PC-3 (cell line): ENCODE measurements at regions not wholly inside any gene's neighbourhood (a gene's known extent, or its start where the extent isn't known, plus 50 kb on each side); places are given as distances from the start of the nearest gene placed in this dataset.
"Not testable (repeated sequence)": the region's sequence is repeated elsewhere in the genome, so short reads cannot be mapped to it uniquely, and the experiment has no call there.

Experiments used
- ATAC-seq: fragments of 200-7000 bp; cut with Tn5 transposase; 2 replicates; pipeline ENCODE4 v1.9.1; 2020; ENCODE audit warnings: mild to moderate bottlenecking, moderate library complexity
- BruUV-seq: library from RNA; stranded (reverse); fragments of 400-500 nt; replicated peaks from 2 replicates; lab custom pipeline; 2021; lab: Mats Ljungman, UMichigan
- CTCF ChIA-PET: fragments of 300-600 bp; sonication (Branson Sonifier 250); formaldehyde crosslinking; loops from one replicate; lab custom pipeline; 2022; ENCODE audit warnings: antibody characterized with exemption; lab: Charles Lee
- POLR2A ChIA-PET: fragments of 300-600 bp; sonication (Branson Sonifier 250); formaldehyde crosslinking; loops from one replicate; lab custom pipeline; 2022; ENCODE audit warnings: antibody characterized with exemption; ENCODE audit not compliant: unreplicated experiment; lab: Charles Lee
- DNase-seq: peaks from one replicate; pipeline ENCODE4 v3.0.0-alpha.2; 2015
- H2AFZ ChIP-seq: fragments of 300-600 bp; sonication (generic); 2 replicates; pipeline ENCODE4 v1.6.0; 2016; ENCODE audit warnings: antibody characterized with exemption, low read length
- H3F3A ChIP-seq: fragments of 300-600 bp; sonication (generic); one replicate; pipeline ENCODE4 v1.6.0; 2017; ENCODE audit warnings: antibody characterized with exemption, low read length, control low read depth, mild to moderate bottlenecking; ENCODE audit not compliant: unreplicated experiment
- H3K27ac ChIP-seq: fragments of 300-600 bp; sonication (generic); 2 replicates; pipeline ENCODE4 v1.5.1; 2016; ENCODE audit warnings: mild to moderate bottlenecking, low read length
- H3K27me3 ChIP-seq: fragments of 300-600 bp; sonication (generic); 2 replicates; pipeline ENCODE4 v1.6.1; 2016; ENCODE audit warnings: low read length, mixed read lengths
- H3K36me3 ChIP-seq: fragments of 300-600 bp; sonication (generic); 2 replicates; pipeline ENCODE4 v1.6.1; 2016; ENCODE audit warnings: low read depth, mixed run types, low read length, mixed read lengths
- H3K4me1 ChIP-seq: fragments of 300-600 bp; sonication (generic); 2 replicates; pipeline ENCODE4 v1.5.1; 2016; ENCODE audit warnings: low read length; ENCODE audit not compliant: insufficient read depth
- H3K4me2 ChIP-seq: fragments of 300-600 bp; sonication (generic); 2 replicates; pipeline ENCODE4 v1.6.0; 2016; ENCODE audit warnings: low read length
- H3K4me3 ChIP-seq: fragments of 300-600 bp; sonication (generic); 2 replicates; pipeline ENCODE4 v1.5.1; 2016; ENCODE audit warnings: mild to moderate bottlenecking, low read length, mixed read lengths
- H3K79me2 ChIP-seq: fragments of 300-600 bp; sonication (generic); 2 replicates; pipeline ENCODE4 v1.6.1; 2017; ENCODE audit warnings: low read length, mixed read lengths
- H3K9ac ChIP-seq: fragments of 300-600 bp; sonication (generic); 2 replicates; pipeline ENCODE4 v1.6.0; 2016; ENCODE audit warnings: mild to moderate bottlenecking, low read length
- H3K9me2 ChIP-seq: fragments of 300-600 bp; sonication (generic); replicated peaks from 2 replicates; pipeline ENCODE4 v1.6.1; 2016; ENCODE audit warnings: mixed run types, low read length, mixed read lengths
- H3K9me3 ChIP-seq: fragments of 300-600 bp; sonication (generic); 2 replicates; pipeline ENCODE4 v1.6.1; 2016; ENCODE audit warnings: low read length, mixed read lengths
- H4K20me1 ChIP-seq: fragments of 300-600 bp; sonication (generic); 2 replicates; pipeline ENCODE4 v1.6.1; 2016; ENCODE audit warnings: low read length, mixed read lengths
- EZH2 ChIP-seq: fragments of 300-600 bp; sonication (generic); IDR thresholded peaks from one replicate; pipeline ENCODE4 v1.6.1; 2017; ENCODE audit warnings: antibody characterized with exemption, mild to moderate bottlenecking, low read length; ENCODE audit not compliant: unreplicated experiment
- EZH2phosphoT487 ChIP-seq: fragments of 300-600 bp; sonication (generic); IDR thresholded peaks from 2 replicates; pipeline ENCODE4 v1.6.1; 2018; ENCODE audit warnings: mild to moderate bottlenecking, antibody characterized with exemption, low read length, borderline replicate concordance
- intact Hi-C: fragments of 100-400 bp; cut with micrococcal nuclease; formaldehyde crosslinking; loops from 2 replicates; pipeline ENCODE4 v1.9.0; 2023
- TF ChIP-seq, protein P1 (sequence below): fragments of 300-600 bp; sonication (generic); conservative IDR thresholded peaks from 2 replicates; pipeline ENCODE4 v1.5.1; 2017; ENCODE audit warnings: antibody characterized with exemption, low read depth, mild to moderate bottlenecking, low read length

DNA sequence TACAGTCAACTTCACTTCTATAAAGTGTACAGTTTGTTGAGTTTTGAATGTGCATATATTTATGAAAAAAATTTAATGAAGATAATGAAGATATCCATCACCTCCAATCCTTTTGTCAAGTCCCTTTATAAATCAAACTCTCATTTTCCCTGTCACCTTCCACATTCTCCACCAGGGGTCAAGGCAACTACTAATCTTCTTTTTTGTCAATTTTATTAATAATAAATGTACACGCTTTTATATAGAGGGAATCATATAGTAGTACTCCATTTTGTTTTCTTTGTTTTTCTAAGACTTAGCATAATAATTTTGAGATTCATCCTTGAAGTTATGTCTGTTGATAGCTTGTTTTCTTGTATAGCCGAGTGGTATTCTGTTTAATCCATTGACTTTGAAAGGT is 1594.2 kb upstream of the PRMT6 start:
- CTCF ChIA-PET: no interaction called here

GRCh38 chr1:105467549-105467948 is 1588.9 kb upstream of the PRMT6 start:
- H3K27me3 ChIP-seq: no peaks in the 10 kb centered on the region
- no peaks in the 10 kb centered on the region for H3K79me2 ChIP-seq
- H3K4me1 ChIP-seq: no peaks in the 10 kb centered on the region
- CTCF ChIA-PET: no interaction called here
- no peak for TF ChIP-seq EZH2phosphoT487
- TF ChIP-seq EZH2: no peak
- TF ChIP-seq, protein P1, sequence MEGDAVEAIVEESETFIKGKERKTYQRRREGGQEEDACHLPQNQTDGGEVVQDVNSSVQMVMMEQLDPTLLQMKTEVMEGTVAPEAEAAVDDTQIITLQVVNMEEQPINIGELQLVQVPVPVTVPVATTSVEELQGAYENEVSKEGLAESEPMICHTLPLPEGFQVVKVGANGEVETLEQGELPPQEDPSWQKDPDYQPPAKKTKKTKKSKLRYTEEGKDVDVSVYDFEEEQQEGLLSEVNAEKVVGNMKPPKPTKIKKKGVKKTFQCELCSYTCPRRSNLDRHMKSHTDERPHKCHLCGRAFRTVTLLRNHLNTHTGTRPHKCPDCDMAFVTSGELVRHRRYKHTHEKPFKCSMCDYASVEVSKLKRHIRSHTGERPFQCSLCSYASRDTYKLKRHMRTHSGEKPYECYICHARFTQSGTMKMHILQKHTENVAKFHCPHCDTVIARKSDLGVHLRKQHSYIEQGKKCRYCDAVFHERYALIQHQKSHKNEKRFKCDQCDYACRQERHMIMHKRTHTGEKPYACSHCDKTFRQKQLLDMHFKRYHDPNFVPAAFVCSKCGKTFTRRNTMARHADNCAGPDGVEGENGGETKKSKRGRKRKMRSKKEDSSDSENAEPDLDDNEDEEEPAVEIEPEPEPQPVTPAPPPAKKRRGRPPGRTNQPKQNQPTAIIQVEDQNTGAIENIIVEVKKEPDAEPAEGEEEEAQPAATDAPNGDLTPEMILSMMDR: no peak
- no peak overlapping the region for H2AFZ ChIP-seq
- H3K36me3 ChIP-seq: no peaks in the 10 kb centered on the region
- H3K4me3 ChIP-seq: no peak overlapping the region
- no peaks in the 10 kb centered on the region for H3F3A ChIP-seq
- BruUV-seq: no TSS peak
- no peaks in the 10 kb centered on the region for H3K9me3 ChIP-seq
- H3K9me2 ChIP-seq: no peaks in the 10 kb centered on the region
- H3K4me2 ChIP-seq: no peak overlapping the region
- ATAC-seq (no peak), DNase-seq (no peak)
- POLR2A ChIA-PET: no interaction called here
- no peak overlapping the region for H3K27ac ChIP-seq
- H3K9ac ChIP-seq: no peak overlapping the region
- intact Hi-C loops: no loop called here
- H4K20me1 ChIP-seq: no peaks in the 10 kb centered on the region

More for the DNA sequence above, 1594.2 kb upstream of the PRMT6 start:
- Histone ChIP-seq H3K9me2 (no peaks in the 10 kb centered on the region), H3K4me1 (no peaks in the 10 kb centered on the region), H3K36me3 (no peaks in the 10 kb centered on the region), H3K9ac (no peak overlapping the region), H3K27me3 (no peaks in the 10 kb centered on the region), H3K9me3 (no peaks in the 10 kb centered on the region), H3K27ac (no peak overlapping the region), H4K20me1 (no peaks in the 10 kb centered on the region), H3K4me2 (no peak overlapping the region), H3K4me3 (no peak overlapping the region), H2AFZ (no peak overlapping the region), H3K79me2 (no peaks in the 10 kb centered on the region), H3F3A (no peaks in the 10 kb centered on the region)
- BruUV-seq: no TSS peak
- TF ChIP-seq EZH2phosphoT487 (no peak), EZH2 (no peak)
- TF ChIP-seq, protein P1: peak; percentile 40; the same call in 1 of the 2 replicates
- POLR2A ChIA-PET: no interaction called here
- intact Hi-C loops: no loop called here
- DNase-seq: peak; percentile 12
- no peak for ATAC-seq

DNA sequence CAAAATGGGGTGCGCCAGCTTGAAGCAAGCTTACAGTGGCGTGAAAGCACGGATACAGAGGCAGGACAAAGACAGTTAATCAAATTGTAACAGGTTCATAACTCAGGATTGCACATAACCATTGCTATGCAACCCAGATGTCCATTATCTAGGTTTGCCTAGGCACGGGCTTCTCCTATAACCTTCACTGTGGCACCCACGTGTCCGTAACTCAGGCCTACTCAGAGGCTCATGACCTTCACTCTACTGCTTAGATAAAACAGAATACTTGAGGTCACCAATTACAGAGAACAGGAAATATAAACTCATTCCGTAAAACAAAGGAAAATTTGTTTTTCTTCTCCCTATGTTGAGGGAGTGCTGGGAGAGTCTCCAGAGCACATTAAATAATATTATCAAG is 1585.9 kb upstream of the PRMT6 start:
- DNase-seq, H3K79me2 ChIP-seq, BruUV-seq, H3K4me1 ChIP-seq, H3K36me3 ChIP-seq, H3F3A ChIP-seq, H2AFZ ChIP-seq, H3K27me3 ChIP-seq, H3K27ac ChIP-seq, H3K4me2 ChIP-seq, H3K9ac ChIP-seq, CTCF ChIA-PET, H3K9me3 ChIP-seq, ATAC-seq, H3K9me2 ChIP-seq, H4K20me1 ChIP-seq, H3K4me3 ChIP-seq, intact Hi-C loops, POLR2A ChIA-PET: not testable (repeated sequence)
